ENCODE measurements at regions not wholly inside any gene's neighbourhood (a gene's known extent, or its start where the extent isn't known, plus 50 kb on each side); places are given as distances from the start of the nearest gene placed in this dataset.

GRCh38 chr13:109361562-109362289 lies 424.7 kb downstream of the IRS2 start:
- no peak for DNase-seq

GRCh38 chr13:109357751-109358471 lies 428.5 kb downstream of the IRS2 start:
- no peak for DNase-seq

GRCh38 chr13:109355875-109356434 lies 430.4 kb downstream of the IRS2 start:
- no peak for DNase-seq

GRCh38 chr13:109355166-109355565 lies 431.2 kb downstream of the IRS2 start:
- no peak for DNase-seq

GRCh38 chr13:109351236-109351635 lies 435.1 kb downstream of the IRS2 start:
- DNase-seq, result no peak

GRCh38 chr13:109348519-109349258 lies 437.7 kb downstream of the IRS2 start:
- DNase-seq, result no peak

GRCh38 chr13:109346060-109346459 lies 440.3 kb downstream of the IRS2 start:
- no peak for DNase-seq

GRCh38 chr13:109345433-109345941 lies 440.9 kb downstream of the IRS2 start:
- DNase-seq, result no peak

GRCh38 chr13:109344552-109345157 lies 441.7 kb downstream of the IRS2 start:
- DNase-seq, result no peak

GRCh38 chr13:109336730-109337129 lies 449.7 kb downstream of the IRS2 start:
- DNase-seq, result no peak

GRCh38 chr13:109333893-109334651 lies 452.3 kb downstream of the IRS2 start:
- DNase-seq, result no peak

- DNase-seq, result no peak
Observed at GRCh38 chr13:109332506-109333499, 453.6 kb downstream of the IRS2 start.

GRCh38 chr13:109331898-109332297 lies 454.5 kb downstream of the IRS2 start:
- no peak for DNase-seq

- DNase-seq, result no peak
Observed at GRCh38 chr13:109331011-109331433, 455.4 kb downstream of the IRS2 start.

- DNase-seq, result no peak
Observed at GRCh38 chr13:109330123-109330522, 456.3 kb downstream of the IRS2 start.

- no peak for DNase-seq
Observed at GRCh38 chr13:109329175-109329574, 457.2 kb downstream of the IRS2 start.

GRCh38 chr13:109326601-109327000 lies 459.8 kb downstream of the IRS2 start:
- no peak for DNase-seq

- no peak for DNase-seq
Observed at GRCh38 chr13:109323338-109323737, 463.0 kb downstream of the IRS2 start.

GRCh38 chr13:109318945-109319590 lies 467.3 kb downstream of the IRS2 start:
- DNase-seq, result no peak

GRCh38 chr13:109315481-109315880 lies 470.9 kb downstream of the IRS2 start:
- no peak for DNase-seq

Measured in activated CD4-positive, alpha-beta T cell treated with anti-CD3 and anti-CD28 coated beads for 4 hours (primary cell).